GM23248 (cell line): ENCODE measurements at regions not wholly inside any gene's neighbourhood (a gene's known extent, or its start where the extent isn't known, plus 50 kb on each side); places are given as distances from the start of the nearest gene placed in this dataset.

ENCODE experiments used
- DNase-seq: peaks from one replicate; pipeline ENCODE4 v3.0.0-alpha.2; 2015
- H2AFZ ChIP-seq: fragments of 200-600 bp; sonication (generic); 2 replicates; pipeline ENCODE4 v1.6.1; 2016; ENCODE audit warnings: antibody characterized with exemption
- H3F3A ChIP-seq: fragments of 200-600 bp; sonication (generic); 2 replicates; pipeline ENCODE4 v1.6.1; 2016; ENCODE audit warnings: mild to moderate bottlenecking, antibody characterized with exemption, mixed run types; ENCODE audit not compliant: insufficient read depth
- H3K27ac ChIP-seq: fragments of 200-600 bp; sonication (generic); 2 replicates; pipeline ENCODE4 v1.5.1; 2016; ENCODE audit warnings: mild to moderate bottlenecking
- H3K27me3 ChIP-seq: fragments of 200-600 bp; sonication (generic); replicated peaks from 2 replicates; pipeline ENCODE4 v1.6.1; 2016; ENCODE audit warnings: mild to moderate bottlenecking; ENCODE audit not compliant: insufficient read depth
- H3K36me3 ChIP-seq: fragments of 200-600 bp; sonication (generic); 2 replicates; pipeline ENCODE4 v1.6.1; 2016; ENCODE audit warnings: low read depth, mild to moderate bottlenecking
- H3K4me1 ChIP-seq: fragments of 200-600 bp; sonication (generic); 2 replicates; pipeline ENCODE4 v1.6.1; 2016; ENCODE audit warnings: mild to moderate bottlenecking; ENCODE audit not compliant: insufficient read depth
- H3K4me2 ChIP-seq: fragments of 200-600 bp; sonication (generic); one replicate; pipeline ENCODE4 v1.6.1; 2016; ENCODE audit warnings: mild to moderate bottlenecking; ENCODE audit not compliant: unreplicated experiment
- H3K4me3 ChIP-seq: fragments of 200-600 bp; sonication (generic); 2 replicates; pipeline ENCODE4 v1.5.1; 2016; ENCODE audit warnings: mild to moderate bottlenecking
- H3K79me2 ChIP-seq: fragments of 200-600 bp; sonication (generic); 2 replicates; pipeline ENCODE4 v1.6.1; 2016; ENCODE audit warnings: mild to moderate bottlenecking; ENCODE audit not compliant: insufficient read depth
- H3K9ac ChIP-seq: fragments of 200-600 bp; sonication (generic); 2 replicates; pipeline ENCODE4 v1.6.1; 2016; ENCODE audit warnings: mild to moderate bottlenecking
- H3K9me2 ChIP-seq: fragments of 200-600 bp; sonication (generic); 2 replicates; pipeline ENCODE4 v1.6.1; 2016; ENCODE audit warnings: mixed run types, mild to moderate bottlenecking, moderate library complexity; ENCODE audit not compliant: insufficient read depth
- H3K9me3 ChIP-seq: fragments of 200-600 bp; sonication (generic); one replicate; pipeline ENCODE4 v1.6.1; 2017; ENCODE audit warnings: low read depth
- H4K20me1 ChIP-seq: fragments of 200-600 bp; sonication (generic); 2 replicates; pipeline ENCODE4 v1.6.0; 2016; ENCODE audit not compliant: insufficient read depth
- EZH2 ChIP-seq: fragments of 200-600 bp; sonication (generic); IDR thresholded peaks from 2 replicates; pipeline ENCODE4 v1.6.1; 2018; ENCODE audit warnings: antibody characterized with exemption, mild to moderate bottlenecking; ENCODE audit not compliant: insufficient read depth, poor library complexity, severe bottlenecking
- EZH2phosphoT487 ChIP-seq: fragments of 200-600 bp; sonication (generic); IDR thresholded peaks from 2 replicates; pipeline ENCODE4 v1.6.1; 2018; ENCODE audit warnings: antibody characterized with exemption, moderate library complexity, mild to moderate bottlenecking, low read depth; ENCODE audit not compliant: insufficient read depth
- WGBS, 2 experiments: methylation state at CpG; one replicate each; pipeline ENCODE4 v1.1.6; 2015 to 2017; ENCODE audit warnings: low lambda C conversion rate in 2 of 2, low coverage in 1 of 2; ENCODE audit errors: missing lambda C conversion rate in 2 of 2; 5-methylcytosine and 5-hydroxymethylcytosine counted together
- in situ Hi-C: fragments of 300-500 bp; cut with MboI; formaldehyde crosslinking; loops from 2 replicates; pipeline ENCODE4 v1.15.0; 2020

GRCh38 chr12:16716928-16717327 is 111.0 kb upstream of the LMO3 start:
- Histone ChIP-seq H3F3A (no peaks in the 10 kb centered on the region), H3K79me2 (no peaks in the 10 kb centered on the region), H3K27me3 (no peaks in the 10 kb centered on the region), H3K9me3 (no peaks in the 10 kb centered on the region), H3K4me1 (no peaks in the 10 kb centered on the region), H3K36me3 (no peaks in the 10 kb centered on the region), H3K9ac (no peak overlapping the region), H3K9me2 (no peaks in the 10 kb centered on the region), H3K4me2 (no peak overlapping the region), H4K20me1 (no peaks in the 10 kb centered on the region), H3K4me3 (no peak overlapping the region), H3K27ac (no peak overlapping the region), H2AFZ (no peak overlapping the region)
- TF ChIP-seq EZH2 (no peak), EZH2phosphoT487 (no peak)
- in situ Hi-C loops = no loop called here
- WGBS, 2 experiments = 49 to 55% methylated on average over 5 of the region's 5 CpGs
- DNase-seq = no peak

DNA sequence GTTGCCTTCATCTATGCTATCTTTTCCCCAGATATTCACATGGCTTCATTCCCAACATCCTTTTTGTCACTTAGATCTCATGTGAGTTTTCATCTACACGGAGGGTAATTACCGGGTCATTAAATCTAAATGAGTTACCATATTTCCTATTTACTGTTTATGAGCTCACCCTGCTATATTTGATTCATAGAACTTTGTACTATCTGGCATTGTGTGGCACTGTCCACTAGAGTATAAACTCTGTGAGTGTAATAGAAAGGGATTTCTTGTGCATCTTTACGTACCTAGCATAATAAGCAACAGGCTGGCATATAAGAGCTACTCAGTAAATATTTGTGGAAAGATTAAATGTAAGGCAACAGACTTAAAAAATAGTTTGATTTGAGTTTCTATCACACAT is 86.1 kb upstream of the LMO3 start:
- Histone ChIP-seq H3K9me2 (no peaks in the 10 kb centered on the region), H3F3A (no peaks in the 10 kb centered on the region), H3K9ac (no peak overlapping the region), H2AFZ (no peak overlapping the region), H3K4me2 (no peak overlapping the region), H4K20me1 (no peaks in the 10 kb centered on the region), H3K4me3 (no peak overlapping the region), H3K27me3 (no peaks in the 10 kb centered on the region), H3K79me2 (no peaks in the 10 kb centered on the region), H3K27ac (no peak overlapping the region), H3K9me3 (no peaks in the 10 kb centered on the region), H3K36me3 (no peaks in the 10 kb centered on the region), H3K4me1 (no peaks in the 10 kb centered on the region)
- 73 to 75% methylated on average over 3 of the region's 3 CpGs for WGBS, 2 experiments
- no peak for DNase-seq
- no peak for TF ChIP-seq EZH2phosphoT487
- no peak for TF ChIP-seq EZH2
- in situ Hi-C loops = no loop called here

- Histone ChIP-seq H3K9me3 (no peaks in the 10 kb centered on the region), H3K36me3 (no peaks in the 10 kb centered on the region), H3K9me2 (no peaks in the 10 kb centered on the region), H3K27me3 (no peaks in the 10 kb centered on the region), H3K4me3 (no peak overlapping the region), H4K20me1 (no peaks in the 10 kb centered on the region), H3K79me2 (no peaks in the 10 kb centered on the region), H3K4me2 (no peak overlapping the region), H2AFZ (no peak overlapping the region), H3F3A (no peaks in the 10 kb centered on the region), H3K27ac (no peak overlapping the region), H3K4me1 (no peaks in the 10 kb centered on the region), H3K9ac (no peak overlapping the region)
- TF ChIP-seq EZH2 = no peak
- in situ Hi-C loops = no loop called here
- WGBS, 2 experiments = 17 to 27% methylated on average over 2 of the region's 2 CpGs
- DNase-seq = no peak
Measured at GRCh38 chr12:16691624-16692023, 85.7 kb upstream of the LMO3 start.

GRCh38 chr12:16688200-16688599 is 82.2 kb upstream of the LMO3 start:
- Histone ChIP-seq H3K4me1 (no peaks in the 10 kb centered on the region), H3F3A (no peaks in the 10 kb centered on the region), H3K79me2 (no peaks in the 10 kb centered on the region), H3K27me3 (no peaks in the 10 kb centered on the region), H3K27ac (no peak overlapping the region), H4K20me1 (no peaks in the 10 kb centered on the region), H3K36me3 (no peaks in the 10 kb centered on the region), H3K9me2 (no peaks in the 10 kb centered on the region), H3K9me3 (no peaks in the 10 kb centered on the region), H3K4me2 (no peak overlapping the region), H3K4me3 (no peak overlapping the region), H3K9ac (no peak overlapping the region), H2AFZ (no peak overlapping the region)
- WGBS, 2 experiments = 30 to 50% methylated on average over 1 of the region's 1 CpG
- no peak for TF ChIP-seq EZH2
- TF ChIP-seq EZH2phosphoT487 = no peak
- DNase-seq = no peak
- in situ Hi-C loops = no loop called here

GRCh38 chr12:16685107-16685506 is 79.1 kb upstream of the LMO3 start:
- DNase-seq = peak; percentile 20
- Histone ChIP-seq H3K4me3 (no peak overlapping the region), H3F3A (no peaks in the 10 kb centered on the region), H3K79me2 (no peaks in the 10 kb centered on the region), H3K9me2 (no peaks in the 10 kb centered on the region), H3K9me3 (no peaks in the 10 kb centered on the region), H3K9ac (no peak overlapping the region), H3K27me3 (no peaks in the 10 kb centered on the region), H3K4me1 (no peaks in the 10 kb centered on the region), H3K27ac (no peak overlapping the region), H3K36me3 (no peaks in the 10 kb centered on the region), H4K20me1 (no peaks in the 10 kb centered on the region), H2AFZ (no peak overlapping the region), H3K4me2 (no peak overlapping the region)
- WGBS, 2 experiments = 44 to 50% methylated on average over 4 of the region's 4 CpGs
- in situ Hi-C loops = no loop called here
- no peak for TF ChIP-seq EZH2phosphoT487
